H9 (cell line): ENCODE measurements at regions not wholly inside any gene's neighbourhood (a gene's known extent, or its start where the extent isn't known, plus 50 kb on each side); places are given as distances from the start of the nearest gene placed in this dataset.

Experiments used
- DNase-seq: peaks from one replicate; pipeline ENCODE4 v3.0.0-alpha.2; 2017
- H2AFZ ChIP-seq: one replicate; pipeline ENCODE4 v1.6.1; 2013; ENCODE audit warnings: mild to moderate bottlenecking, low read length, control low read depth, moderate library complexity
- H2AK5ac ChIP-seq: 2 replicates; pipeline ENCODE4 v1.6.1; 2013; ENCODE audit warnings: low read length, control low read depth, mixed read lengths; ENCODE audit not compliant: insufficient read length
- H2BK120ac ChIP-seq: one replicate; pipeline ENCODE4 v1.6.1; 2013; ENCODE audit warnings: low read depth, mild to moderate bottlenecking, low read length, control low read depth, inconsistent platforms; ENCODE audit not compliant: poor library complexity, severe bottlenecking
- H2BK12ac ChIP-seq: 2 replicates; pipeline ENCODE4 v1.6.1; 2013; ENCODE audit warnings: low read length, control low read depth, mixed read lengths, low read depth; ENCODE audit not compliant: insufficient read length
- H2BK15ac ChIP-seq: 2 replicates; pipeline ENCODE4 v1.6.1; 2013; ENCODE audit warnings: low read depth, low read length, control low read depth
- H2BK20ac ChIP-seq: one replicate; pipeline ENCODE4 v1.6.1; 2013; ENCODE audit warnings: low read depth, mild to moderate bottlenecking, low read length, control low read depth, inconsistent platforms; ENCODE audit not compliant: poor library complexity, severe bottlenecking
- H2BK5ac ChIP-seq: 2 replicates; pipeline ENCODE4 v1.6.1; 2013; ENCODE audit warnings: low read length, control low read depth, mixed read lengths; ENCODE audit not compliant: insufficient read length
- H3K14ac ChIP-seq: 2 replicates; pipeline ENCODE4 v1.6.1; 2013; ENCODE audit warnings: low read length, control low read depth; ENCODE audit not compliant: insufficient read depth
- H3K18ac ChIP-seq: 2 replicates; pipeline ENCODE4 v1.6.1; 2013; ENCODE audit warnings: low read depth, mild to moderate bottlenecking, mixed read lengths, low read length, control low read depth; ENCODE audit not compliant: insufficient read length
- H3K23ac ChIP-seq: 2 replicates; pipeline ENCODE4 v1.6.1; 2013; ENCODE audit warnings: low read length, control low read depth, mixed read lengths, low read depth; ENCODE audit not compliant: insufficient read length
- H3K23me2 ChIP-seq: 2 replicates; pipeline ENCODE4 v1.6.1; 2013; ENCODE audit warnings: low read depth, mild to moderate bottlenecking, mixed read lengths, low read length, control low read depth; ENCODE audit not compliant: insufficient read length, poor library complexity, severe bottlenecking
- H3K27ac ChIP-seq: 2 replicates; pipeline ENCODE4 v1.5.1; 2013; ENCODE audit warnings: low read length, control low read depth, mixed read lengths, low read depth; ENCODE audit not compliant: insufficient read length
- H3K27me3 ChIP-seq: 2 replicates; pipeline ENCODE4 v1.6.1; 2013; ENCODE audit warnings: low read length, control low read depth, inconsistent platforms; ENCODE audit not compliant: insufficient read depth
- H3K4ac ChIP-seq: 2 replicates; pipeline ENCODE4 v1.6.1; 2013; ENCODE audit warnings: low read depth, mild to moderate bottlenecking, control low read depth, inconsistent platforms, low read length, moderate library complexity
- H3K4me1 ChIP-seq: 2 replicates; pipeline ENCODE4 v1.6.1; 2013; ENCODE audit warnings: low read length, control low read depth, inconsistent platforms; ENCODE audit not compliant: insufficient read depth
- H3K4me2 ChIP-seq: 2 replicates; pipeline ENCODE4 v1.6.1; 2013; ENCODE audit warnings: low read length, control low read depth, mixed read lengths; ENCODE audit not compliant: insufficient read length, insufficient read depth
- H3K56ac ChIP-seq: 2 replicates; pipeline ENCODE4 v1.6.1; 2013; ENCODE audit warnings: low read depth, mild to moderate bottlenecking, mixed read lengths, low read length, control low read depth; ENCODE audit not compliant: insufficient read length
- H3K79me1 ChIP-seq: 2 replicates; pipeline ENCODE4 v1.6.1; 2013; ENCODE audit warnings: low read depth, mild to moderate bottlenecking, moderate library complexity, low read length, control low read depth, inconsistent platforms; ENCODE audit not compliant: insufficient read depth, poor library complexity, severe bottlenecking
- H3K79me2 ChIP-seq: 2 replicates; pipeline ENCODE4 v1.6.1; 2013; ENCODE audit warnings: low read length, control low read depth, inconsistent platforms; ENCODE audit not compliant: insufficient read depth
- H3K9ac ChIP-seq: 2 replicates; pipeline ENCODE4 v1.6.1; 2013; ENCODE audit warnings: low read length, control low read depth, mixed read lengths; ENCODE audit not compliant: insufficient read length; ENCODE audit errors: extremely low read depth
- H3K9me3 ChIP-seq: one replicate; pipeline ENCODE4 v1.6.1; 2013; ENCODE audit warnings: low read depth, low read length, inconsistent platforms; ENCODE audit not compliant: control insufficient read depth
- H3T11ph ChIP-seq: one replicate; pipeline ENCODE4 v1.6.1; 2013; ENCODE audit warnings: mild to moderate bottlenecking, low read length, control low read depth, inconsistent platforms
- H4K20me1 ChIP-seq: one replicate; pipeline ENCODE4 v1.6.1; 2013; ENCODE audit not compliant: control insufficient read depth, insufficient read length, insufficient read depth
- H4K5ac ChIP-seq: 2 replicates; pipeline ENCODE4 v1.6.1; 2013; ENCODE audit warnings: low read depth, mild to moderate bottlenecking, mixed read lengths, low read length, control low read depth; ENCODE audit not compliant: insufficient read length
- H4K8ac ChIP-seq: replicated peaks from 2 replicates; pipeline ENCODE4 v1.6.1; 2013; ENCODE audit warnings: low read length, control low read depth, mixed read lengths, low read depth; ENCODE audit not compliant: insufficient read length
- H4K91ac ChIP-seq: 2 replicates; pipeline ENCODE4 v1.6.1; 2013; ENCODE audit warnings: low read depth, mild to moderate bottlenecking, moderate library complexity, mixed read lengths, low read length, control low read depth; ENCODE audit not compliant: insufficient read length
- H3K27ac Mint-ChIP-seq, 3 experiments: 2 replicates in 2 of 3; 3 replicates in 1 of 3; pipeline ENCODE4 v1.8.0; 2020 to 2021; ENCODE audit warnings: mixed read lengths in 3 of 3, mild to moderate bottlenecking in 1 of 3, moderate library complexity in 1 of 3
- H3K27me3 Mint-ChIP-seq: 2 replicates; pipeline ENCODE4 v1.8.0; 2021; ENCODE audit warnings: low read depth, mild to moderate bottlenecking, moderate library complexity, mixed read lengths
- H3K36me3 Mint-ChIP-seq, 3 experiments: 2 replicates in 2 of 3; 3 replicates in 1 of 3; pipeline ENCODE4 v1.8.0; 2020 to 2021; ENCODE audit warnings: low read depth in 3 of 3, mixed read lengths in 3 of 3; ENCODE audit not compliant: insufficient read depth in 1 of 3
- H3K4me1 Mint-ChIP-seq, 2 experiments: 2 replicates each; pipeline ENCODE4 v1.8.0; 2020; ENCODE audit warnings: mixed read lengths in 2 of 2
- H3K4me3 Mint-ChIP-seq, 2 experiments: 2 replicates in 1 of 2; 3 replicates in 1 of 2; pipeline ENCODE4 v1.8.0; 2020 to 2021; ENCODE audit warnings: mild to moderate bottlenecking in 2 of 2, mixed read lengths in 2 of 2, moderate library complexity in 1 of 2
- H3K9me3 Mint-ChIP-seq, 2 experiments: 2 replicates in 1 of 2; 3 replicates in 1 of 2; pipeline ENCODE4 v1.8.0; 2020; ENCODE audit warnings: mild to moderate bottlenecking in 2 of 2, mixed read lengths in 2 of 2, moderate library complexity in 1 of 2
- WGBS: extraction: QIAGEN DNeasy Blood & Tissue Kit; methylation state at CpG from one replicate; pipeline ENCODE4 v1.1.7; 2013; ENCODE audit warnings: missing lambda C conversion rate, low lambda C conversion rate, mixed read lengths; ENCODE audit not compliant: insufficient read length; ENCODE audit errors: extremely low coverage; 5-methylcytosine and 5-hydroxymethylcytosine counted together
- TF ChIP-seq, protein P1 (sequence below): fragments of 200-600 bp; sonication (generic); conservative IDR thresholded peaks from 3 replicates; pipeline ENCODE4 v1.8.0; 2021; ENCODE audit warnings: antibody characterized with exemption, mild to moderate bottlenecking

DNA sequence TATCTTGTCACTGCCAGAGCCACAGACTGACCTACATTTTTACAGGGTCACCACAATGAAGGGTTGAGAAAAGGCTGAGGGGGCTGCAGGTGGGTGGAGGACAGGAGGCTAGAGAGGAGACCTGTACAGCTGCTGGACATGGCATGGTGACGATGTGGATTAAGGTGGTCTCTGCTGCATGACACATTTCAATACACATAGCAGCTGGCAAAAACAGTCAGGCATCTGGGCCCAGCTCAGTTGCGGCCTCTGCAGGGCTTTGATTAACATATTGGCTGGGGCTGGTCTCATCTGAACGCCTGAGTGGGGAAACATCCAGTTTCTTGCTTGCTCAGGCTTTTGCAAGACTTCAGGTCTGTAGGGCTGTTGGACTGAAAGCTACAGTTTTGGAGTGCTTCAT is 265.4 kb upstream of the FOXF1 start:
- Histone ChIP-seq H2BK20ac (no peak overlapping the region), H4K91ac (no peak overlapping the region)

More for the DNA sequence above, 265.4 kb upstream of the FOXF1 start:
- TF ChIP-seq, protein P1, sequence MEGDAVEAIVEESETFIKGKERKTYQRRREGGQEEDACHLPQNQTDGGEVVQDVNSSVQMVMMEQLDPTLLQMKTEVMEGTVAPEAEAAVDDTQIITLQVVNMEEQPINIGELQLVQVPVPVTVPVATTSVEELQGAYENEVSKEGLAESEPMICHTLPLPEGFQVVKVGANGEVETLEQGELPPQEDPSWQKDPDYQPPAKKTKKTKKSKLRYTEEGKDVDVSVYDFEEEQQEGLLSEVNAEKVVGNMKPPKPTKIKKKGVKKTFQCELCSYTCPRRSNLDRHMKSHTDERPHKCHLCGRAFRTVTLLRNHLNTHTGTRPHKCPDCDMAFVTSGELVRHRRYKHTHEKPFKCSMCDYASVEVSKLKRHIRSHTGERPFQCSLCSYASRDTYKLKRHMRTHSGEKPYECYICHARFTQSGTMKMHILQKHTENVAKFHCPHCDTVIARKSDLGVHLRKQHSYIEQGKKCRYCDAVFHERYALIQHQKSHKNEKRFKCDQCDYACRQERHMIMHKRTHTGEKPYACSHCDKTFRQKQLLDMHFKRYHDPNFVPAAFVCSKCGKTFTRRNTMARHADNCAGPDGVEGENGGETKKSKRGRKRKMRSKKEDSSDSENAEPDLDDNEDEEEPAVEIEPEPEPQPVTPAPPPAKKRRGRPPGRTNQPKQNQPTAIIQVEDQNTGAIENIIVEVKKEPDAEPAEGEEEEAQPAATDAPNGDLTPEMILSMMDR, result no peak
- Histone ChIP-seq H2BK5ac (no peak overlapping the region), H3K9me3 (no peaks in the 10 kb centered on the region), H3K4me1 (no peaks in the 10 kb centered on the region; the same call in 1 of the 2 replicates), H2BK120ac (no peak overlapping the region), H3K4me2 (no peak overlapping the region), H2BK12ac (no peak overlapping the region), H3K9ac (no peak overlapping the region), H3K18ac (no peak overlapping the region), H3K4ac (no peak overlapping the region), H3K79me2 (no peaks in the 10 kb centered on the region), H3K23ac (no peak overlapping the region), H3K79me1 (no peaks in the 10 kb centered on the region), H2BK15ac (no peak overlapping the region), H3K27ac (no peak overlapping the region), H3K14ac (no peak overlapping the region), H2AK5ac (no peak overlapping the region), H4K20me1 (no peaks in the 10 kb centered on the region), H3K56ac (no peak overlapping the region), H3T11ph (no peak overlapping the region), H3K23me2 (no peaks in the 10 kb centered on the region), H4K5ac (no peak overlapping the region), H2AFZ (no peak overlapping the region), H3K27me3 (no peaks in the 10 kb centered on the region), H4K8ac (no peak overlapping the region)
- Mint-ChIP-seq H3K9me3 (peaks cover 9 to 10% of the 10 kb centered on the region in 2 experiments; a peak in 4 of 5 replicates), H3K36me3 (peaks cover 0 to 5% (median 4%) of the 10 kb centered on the region in 3 experiments), H3K4me3 (peak overlapping the region in 1 of 2 experiments; percentile 34; a peak in 1 of 5 replicates), H3K27ac (no peak overlapping the region), H3K4me1 (peaks cover 21 to 22% of the 10 kb centered on the region in 2 experiments), H3K27me3 (peaks cover 29% of the 10 kb centered on the region)
- no peak for DNase-seq
- no CpG with 5 or more reads among the region's 3 CpGs for WGBS
